HEK293 (cell line): ENCODE measurements at regions not wholly inside any gene's neighbourhood (a gene's known extent, or its start where the extent isn't known, plus 50 kb on each side); places are given as distances from the start of the nearest gene placed in this dataset.

Experiments
- CTCF ChIA-PET: fragments of 350-600 bp; formaldehyde crosslinking; extraction: SDS; loops from one replicate; lab custom pipeline; 2021; ENCODE audit warnings: antibody characterized with exemption; lab: Yijun Ruan, JAX
- POLR2A ChIA-PET: fragments of 300-600 bp; formaldehyde crosslinking; extraction: SDS; loops from one replicate; lab custom pipeline; 2020; ENCODE audit warnings: antibody characterized with exemption, inconsistent platforms; lab: Yijun Ruan, JAX
- H3K27ac ChIP-seq: fragments of 200-500 bp; sonication (Bioruptor generic); 2 replicates; pipeline ENCODE4 v1.5.1; 2014; ENCODE audit warnings: low read depth, low read length, control low read depth, inconsistent platforms; ENCODE audit errors: extremely low read depth
- H3K36me3 ChIP-seq, 2 experiments: fragments of 200-500 bp in 1 of 2; sonication (Bioruptor generic) in 1 of 2; 1 replicate in 1 of 2; 2 replicates in 1 of 2; pipeline ENCODE4 v1.5.1; 2014 to 2017; ENCODE audit warnings: inconsistent platforms in 2 of 2, low read length in 2 of 2; ENCODE audit not compliant: control insufficient read depth in 2 of 2, insufficient read depth in 1 of 2
- H3K4me1 ChIP-seq: fragments of 200-500 bp; sonication (Bioruptor generic); 2 replicates; pipeline ENCODE4 v1.5.1; 2014; ENCODE audit warnings: mild to moderate bottlenecking, low read length, inconsistent platforms; ENCODE audit not compliant: control insufficient read depth, insufficient read depth
- H3K4me3 ChIP-seq: 2 replicates; pipeline ENCODE4 v1.5.1; 2011; ENCODE audit warnings: low read depth, mild to moderate bottlenecking, control low read depth, low read length, moderate library complexity
- H3K9me3 ChIP-seq: fragments of 200-500 bp; sonication (Bioruptor generic); 2 replicates; pipeline ENCODE4 v1.5.1; 2014; ENCODE audit warnings: low read depth, low read length, inconsistent platforms; ENCODE audit not compliant: control insufficient read depth, insufficient read depth
- GLI4 ChIP-seq: fragments of 450-650 bp; formaldehyde crosslinking; IDR thresholded peaks from 2 replicates; pipeline ENCODE4 v1.5.1; 2016; ENCODE audit warnings: missing biosample characterization, missing genetic modification characterization
- IKZF3 ChIP-seq: fragments of 450-650 bp; IDR thresholded peaks from 2 replicates; pipeline ENCODE4 v1.5.0; 2018; ENCODE audit warnings: missing biosample characterization, mild to moderate bottlenecking, missing genetic modification characterization, moderate library complexity
- OVOL3 ChIP-seq: fragments of 450-650 bp; formaldehyde crosslinking; IDR thresholded peaks from 2 replicates; pipeline ENCODE4 v1.5.1; 2016; ENCODE audit warnings: missing biosample characterization, missing genetic modification characterization
- SCRT1 ChIP-seq: fragments of 450-650 bp; formaldehyde crosslinking; IDR thresholded peaks from 2 replicates; pipeline ENCODE4 v1.5.1; 2016; ENCODE audit warnings: missing biosample characterization, missing genetic modification characterization, borderline replicate concordance
- YY2 ChIP-seq: fragments of 450-650 bp; formaldehyde crosslinking; IDR thresholded peaks from 2 replicates; pipeline ENCODE4 v1.5.1; 2016; ENCODE audit warnings: missing biosample characterization, missing genetic modification characterization
- ZBTB21 ChIP-seq: fragments of 450-650 bp; formaldehyde crosslinking; IDR thresholded peaks from 2 replicates; pipeline ENCODE4 v1.5.1; 2017; ENCODE audit warnings: missing biosample characterization, missing genetic modification characterization
- ZBTB8A ChIP-seq: fragments of 450-650 bp; formaldehyde crosslinking; IDR thresholded peaks from 2 replicates; pipeline ENCODE4 v1.5.1; 2016; ENCODE audit warnings: missing biosample characterization, missing genetic modification characterization
- ZEB2 ChIP-seq: fragments of 450-650 bp; formaldehyde crosslinking; IDR thresholded peaks from 2 replicates; pipeline ENCODE4 v1.5.1; 2016; ENCODE audit warnings: missing biosample characterization, missing genetic modification characterization
- ZFP3 ChIP-seq: fragments of 450-650 bp; formaldehyde crosslinking; IDR thresholded peaks from 2 replicates; pipeline ENCODE4 v1.5.1; 2016; ENCODE audit warnings: low read depth, missing biosample characterization, missing genetic modification characterization
- ZNF114 ChIP-seq: fragments of 450-650 bp; formaldehyde crosslinking; IDR thresholded peaks from 2 replicates; pipeline ENCODE4 v1.5.0; 2017; ENCODE audit warnings: missing biosample characterization, missing genetic modification characterization
- ZNF132 ChIP-seq: fragments of 450-650 bp; formaldehyde crosslinking; IDR thresholded peaks from 2 replicates; pipeline ENCODE4 v1.5.1; 2017; ENCODE audit warnings: missing biosample characterization, missing genetic modification characterization, borderline replicate concordance
- ZNF175 ChIP-seq: fragments of 450-650 bp; formaldehyde crosslinking; IDR thresholded peaks from 2 replicates; pipeline ENCODE4 v1.5.1; 2016; ENCODE audit warnings: missing biosample characterization, missing genetic modification characterization
- ZNF202 ChIP-seq: fragments of 450-650 bp; formaldehyde crosslinking; IDR thresholded peaks from 2 replicates; pipeline ENCODE4 v1.5.1; 2016; ENCODE audit warnings: missing biosample characterization, missing genetic modification characterization, borderline replicate concordance
- ZNF391 ChIP-seq: fragments of 450-650 bp; formaldehyde crosslinking; IDR thresholded peaks from 2 replicates; pipeline ENCODE4 v1.5.1; 2016; ENCODE audit warnings: low read depth, missing biosample characterization, missing genetic modification characterization, borderline replicate concordance
- ZNF416 ChIP-seq: fragments of 450-650 bp; formaldehyde crosslinking; IDR thresholded peaks from 2 replicates; pipeline ENCODE4 v1.5.1; 2016; ENCODE audit warnings: missing biosample characterization, missing genetic modification characterization
- ZNF433 ChIP-seq: fragments of 450-650 bp; formaldehyde crosslinking; IDR thresholded peaks from 2 replicates; pipeline ENCODE4 v1.5.1; 2016; ENCODE audit warnings: missing biosample characterization, missing genetic modification characterization, low read depth
- ZNF600 ChIP-seq: fragments of 450-650 bp; formaldehyde crosslinking; IDR thresholded peaks from 2 replicates; pipeline ENCODE4 v1.5.1; 2016; ENCODE audit warnings: missing biosample characterization, missing genetic modification characterization
- ZNF843 ChIP-seq: fragments of 450-650 bp; formaldehyde crosslinking; IDR thresholded peaks from 2 replicates; pipeline ENCODE4 v1.5.1; 2016; ENCODE audit warnings: missing biosample characterization, missing genetic modification characterization
- ZSCAN30 ChIP-seq: fragments of 450-650 bp; IDR thresholded peaks from 2 replicates; pipeline ENCODE4 v1.5.1; 2018; ENCODE audit warnings: missing biosample characterization, mild to moderate bottlenecking, missing genetic modification characterization, moderate library complexity
- TF ChIP-seq, protein P1 (sequence below): fragments of 450-650 bp; formaldehyde crosslinking; IDR thresholded peaks from 2 replicates; pipeline ENCODE4 v1.5.1; 2016; ENCODE audit warnings: missing biosample characterization, missing genetic modification characterization, borderline replicate concordance
- TF ChIP-seq, protein P2 (sequence below): IDR thresholded peaks from 2 replicates; pipeline ENCODE4 v1.6.1; 2011; ENCODE audit warnings: mild to moderate bottlenecking, low read depth, low read length, borderline replicate concordance
- TF ChIP-seq, protein P3 (sequence below): fragments of 450-650 bp; formaldehyde crosslinking; IDR thresholded peaks from 2 replicates; pipeline ENCODE4 v1.5.1; 2016; ENCODE audit warnings: missing biosample characterization, missing genetic modification characterization

DNA sequence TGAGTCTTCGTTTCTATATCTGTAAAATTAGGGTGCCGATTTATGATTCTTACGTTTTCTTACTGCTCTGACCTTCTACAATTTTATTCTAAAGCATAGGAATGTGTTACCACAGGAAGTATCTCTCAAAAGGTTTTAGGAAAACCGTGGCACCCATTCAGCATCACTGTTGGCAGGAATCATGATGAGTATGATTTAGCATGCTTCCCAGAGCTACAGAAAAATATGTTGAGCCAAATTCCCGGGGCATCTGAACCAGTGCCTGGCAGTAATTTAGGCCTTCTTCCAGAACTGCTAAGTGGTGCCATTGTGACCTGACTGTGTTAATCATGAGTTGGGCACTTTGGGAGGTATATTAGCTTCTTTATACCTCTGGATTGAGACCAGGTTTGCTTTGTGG lies 605.0 kb upstream of the RAG2 start (continued):
- TF ChIP-seq ZNF202 (no peak), ZFP3 (tag by site-specific recombination) (no peak), YY2 (tag by site-specific recombination) (no peak)

DNA sequence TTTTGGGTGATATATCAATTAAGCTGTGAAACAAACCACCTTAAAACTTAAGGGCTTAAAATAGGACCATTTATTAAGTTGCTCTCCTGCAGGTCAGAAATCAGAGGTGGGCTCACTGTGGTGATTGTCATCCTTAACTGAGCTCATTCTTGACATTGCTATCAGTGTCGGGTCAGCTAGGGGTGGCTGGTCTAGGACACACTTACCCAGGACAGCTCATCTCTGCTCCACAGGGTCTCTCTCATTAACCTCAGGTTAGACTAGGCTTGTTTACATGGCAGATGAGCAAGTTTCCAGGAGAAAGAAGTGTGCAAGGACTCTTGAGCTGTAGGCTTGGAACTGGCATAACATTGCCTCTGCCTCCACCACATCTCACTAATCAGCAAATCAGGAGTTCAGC lies 601.0 kb upstream of the RAG2 start:
- Histone ChIP-seq H3K9me3 (no peaks in the 10 kb centered on the region), H3K36me3 (no peaks in the 10 kb centered on the region)
- TF ChIP-seq ZNF175 (tag by site-specific recombination) (no peak), ZEB2 (tag by site-specific recombination) (no peak)
- TF ChIP-seq, all 188 proteins: peak for 0
- CTCF ChIA-PET = interaction anchor here (0.6 kb wide), 1 partner anchor 499 kb away, joined by 4 read pairs; no protein-coding TSS in a partner anchor
- POLR2A ChIA-PET = no interaction called here
- Histone ChIP-seq H3K27ac (no peak overlapping the region), H3K4me3 (no peak overlapping the region), H3K4me1 (no peaks in the 10 kb centered on the region)

GRCh38 chr11:37184326-37184725 lies 586.3 kb upstream of the RAG2 start:
- no peaks in the 10 kb centered on the region for H3K36me3 ChIP-seq
- TF ChIP-seq ZBTB8A (tag by site-specific recombination) = no peak
- TF ChIP-seq GLI4 (tag by site-specific recombination) = no peak
- no peak for TF ChIP-seq ZNF416 (tag by site-specific recombination)
- no peak for TF ChIP-seq ZNF132 (tag by site-specific recombination)
- TF ChIP-seq ZNF600 (tag by site-specific recombination) = no peak
- TF ChIP-seq ZBTB21 = no peak
- TF ChIP-seq, protein P1, sequence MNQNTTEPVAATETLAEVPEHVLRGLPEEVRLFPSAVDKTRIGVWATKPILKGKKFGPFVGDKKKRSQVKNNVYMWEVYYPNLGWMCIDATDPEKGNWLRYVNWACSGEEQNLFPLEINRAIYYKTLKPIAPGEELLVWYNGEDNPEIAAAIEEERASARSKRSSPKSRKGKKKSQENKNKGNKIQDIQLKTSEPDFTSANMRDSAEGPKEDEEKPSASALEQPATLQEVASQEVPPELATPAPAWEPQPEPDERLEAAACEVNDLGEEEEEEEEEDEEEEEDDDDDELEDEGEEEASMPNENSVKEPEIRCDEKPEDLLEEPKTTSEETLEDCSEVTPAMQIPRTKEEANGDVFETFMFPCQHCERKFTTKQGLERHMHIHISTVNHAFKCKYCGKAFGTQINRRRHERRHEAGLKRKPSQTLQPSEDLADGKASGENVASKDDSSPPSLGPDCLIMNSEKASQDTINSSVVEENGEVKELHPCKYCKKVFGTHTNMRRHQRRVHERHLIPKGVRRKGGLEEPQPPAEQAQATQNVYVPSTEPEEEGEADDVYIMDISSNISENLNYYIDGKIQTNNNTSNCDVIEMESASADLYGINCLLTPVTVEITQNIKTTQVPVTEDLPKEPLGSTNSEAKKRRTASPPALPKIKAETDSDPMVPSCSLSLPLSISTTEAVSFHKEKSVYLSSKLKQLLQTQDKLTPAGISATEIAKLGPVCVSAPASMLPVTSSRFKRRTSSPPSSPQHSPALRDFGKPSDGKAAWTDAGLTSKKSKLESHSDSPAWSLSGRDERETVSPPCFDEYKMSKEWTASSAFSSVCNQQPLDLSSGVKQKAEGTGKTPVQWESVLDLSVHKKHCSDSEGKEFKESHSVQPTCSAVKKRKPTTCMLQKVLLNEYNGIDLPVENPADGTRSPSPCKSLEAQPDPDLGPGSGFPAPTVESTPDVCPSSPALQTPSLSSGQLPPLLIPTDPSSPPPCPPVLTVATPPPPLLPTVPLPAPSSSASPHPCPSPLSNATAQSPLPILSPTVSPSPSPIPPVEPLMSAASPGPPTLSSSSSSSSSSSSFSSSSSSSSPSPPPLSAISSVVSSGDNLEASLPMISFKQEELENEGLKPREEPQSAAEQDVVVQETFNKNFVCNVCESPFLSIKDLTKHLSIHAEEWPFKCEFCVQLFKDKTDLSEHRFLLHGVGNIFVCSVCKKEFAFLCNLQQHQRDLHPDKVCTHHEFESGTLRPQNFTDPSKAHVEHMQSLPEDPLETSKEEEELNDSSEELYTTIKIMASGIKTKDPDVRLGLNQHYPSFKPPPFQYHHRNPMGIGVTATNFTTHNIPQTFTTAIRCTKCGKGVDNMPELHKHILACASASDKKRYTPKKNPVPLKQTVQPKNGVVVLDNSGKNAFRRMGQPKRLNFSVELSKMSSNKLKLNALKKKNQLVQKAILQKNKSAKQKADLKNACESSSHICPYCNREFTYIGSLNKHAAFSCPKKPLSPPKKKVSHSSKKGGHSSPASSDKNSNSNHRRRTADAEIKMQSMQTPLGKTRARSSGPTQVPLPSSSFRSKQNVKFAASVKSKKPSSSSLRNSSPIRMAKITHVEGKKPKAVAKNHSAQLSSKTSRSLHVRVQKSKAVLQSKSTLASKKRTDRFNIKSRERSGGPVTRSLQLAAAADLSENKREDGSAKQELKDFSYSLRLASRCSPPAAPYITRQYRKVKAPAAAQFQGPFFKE (tag by site-specific recombination) = no peak
- TF ChIP-seq ZNF843 (tag by site-specific recombination) = no peak
- no peak for TF ChIP-seq ZNF433 (tag by site-specific recombination)
- TF ChIP-seq OVOL3 (tag by site-specific recombination) = no peak
- TF ChIP-seq, protein P2, sequence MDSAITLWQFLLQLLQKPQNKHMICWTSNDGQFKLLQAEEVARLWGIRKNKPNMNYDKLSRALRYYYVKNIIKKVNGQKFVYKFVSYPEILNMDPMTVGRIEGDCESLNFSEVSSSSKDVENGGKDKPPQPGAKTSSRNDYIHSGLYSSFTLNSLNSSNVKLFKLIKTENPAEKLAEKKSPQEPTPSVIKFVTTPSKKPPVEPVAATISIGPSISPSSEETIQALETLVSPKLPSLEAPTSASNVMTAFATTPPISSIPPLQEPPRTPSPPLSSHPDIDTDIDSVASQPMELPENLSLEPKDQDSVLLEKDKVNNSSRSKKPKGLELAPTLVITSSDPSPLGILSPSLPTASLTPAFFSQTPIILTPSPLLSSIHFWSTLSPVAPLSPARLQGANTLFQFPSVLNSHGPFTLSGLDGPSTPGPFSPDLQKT = no peak
- no peak for TF ChIP-seq ZNF391 (tag by site-specific recombination)
- no peak for TF ChIP-seq ZNF114 (tag by site-specific recombination)
- TF ChIP-seq IKZF3 (tag by site-specific recombination) = no peak
- no peak for TF ChIP-seq ZSCAN30 (tag by site-specific recombination)
- TF ChIP-seq, protein P3, sequence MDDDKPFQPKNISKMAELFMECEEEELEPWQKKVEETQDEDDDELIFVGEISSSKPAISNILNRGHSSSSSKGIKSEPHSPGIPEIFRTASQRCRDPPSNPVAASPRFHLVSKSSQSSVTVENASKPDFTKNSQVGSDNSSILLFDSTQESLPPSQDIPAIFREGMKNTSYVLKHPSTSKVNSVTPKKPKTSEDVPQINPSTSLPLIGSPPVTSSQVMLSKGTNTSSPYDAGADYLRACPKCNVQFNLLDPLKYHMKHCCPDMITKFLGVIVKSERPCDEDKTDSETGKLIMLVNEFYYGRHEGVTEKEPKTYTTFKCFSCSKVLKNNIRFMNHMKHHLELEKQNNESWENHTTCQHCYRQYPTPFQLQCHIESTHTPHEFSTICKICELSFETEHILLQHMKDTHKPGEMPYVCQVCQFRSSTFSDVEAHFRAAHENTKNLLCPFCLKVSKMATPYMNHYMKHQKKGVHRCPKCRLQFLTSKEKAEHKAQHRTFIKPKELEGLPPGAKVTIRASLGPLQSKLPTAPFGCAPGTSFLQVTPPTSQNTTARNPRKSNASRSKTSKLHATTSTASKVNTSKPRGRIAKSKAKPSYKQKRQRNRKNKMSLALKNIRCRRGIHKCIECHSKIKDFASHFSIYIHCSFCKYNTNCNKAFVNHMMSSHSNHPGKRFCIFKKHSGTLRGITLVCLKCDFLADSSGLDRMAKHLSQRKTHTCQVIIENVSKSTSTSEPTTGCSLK (tag by site-specific recombination) = no peak
- TF ChIP-seq SCRT1 (tag by site-specific recombination) = no peak
- no peaks in the 10 kb centered on the region for H3K4me1 ChIP-seq
- CTCF ChIA-PET = no interaction called here
- no peak overlapping the region for H3K27ac ChIP-seq
- no peak overlapping the region for H3K4me3 ChIP-seq
- POLR2A ChIA-PET = no interaction called here
- no peaks in the 10 kb centered on the region for H3K9me3 ChIP-seq
